GM21529 (cell line): ENCODE measurements at regions not wholly inside any gene's neighbourhood (a gene's known extent, or its start where the extent isn't known, plus 50 kb on each side); places are given as distances from the start of the nearest gene placed in this dataset.

Experiments used
- ATAC-seq: cut with Tn5 transposase; IDR thresholded peaks from one replicate; pipeline ENCODE4 v1.9.1; 2021; ENCODE audit not compliant: unreplicated experiment

DNA sequence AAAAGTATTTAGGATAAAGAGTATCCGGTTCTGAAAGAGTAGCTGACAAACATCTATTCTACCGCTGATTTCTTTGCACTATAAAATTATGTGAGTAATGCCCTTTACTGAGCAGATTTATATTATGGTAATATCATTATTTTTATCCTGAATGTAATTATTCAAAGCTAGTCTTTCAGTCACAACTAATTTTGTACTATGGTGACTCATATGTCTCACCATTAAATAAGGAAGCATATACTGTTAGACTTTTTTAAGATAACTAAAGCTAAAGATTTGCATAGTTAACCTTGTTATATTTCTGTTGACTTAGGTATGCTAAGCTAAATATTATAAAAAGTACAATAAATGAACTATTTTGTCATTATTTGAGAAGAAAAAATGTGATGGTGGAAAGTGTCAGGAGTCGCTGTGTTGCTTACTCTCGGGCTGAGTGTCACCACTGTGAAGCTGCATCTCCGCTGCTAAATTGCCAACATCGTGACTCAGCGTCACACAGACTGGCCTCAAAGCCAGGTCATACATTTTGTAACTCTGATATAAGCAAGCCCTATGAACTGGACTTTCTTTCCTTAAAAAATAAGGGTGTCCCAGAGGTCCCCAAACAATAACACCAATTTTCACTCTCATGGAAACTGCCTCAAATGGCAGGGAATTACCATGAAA, 69.1 kb upstream of the SSTR1 start:
- no peak for ATAC-seq

DNA sequence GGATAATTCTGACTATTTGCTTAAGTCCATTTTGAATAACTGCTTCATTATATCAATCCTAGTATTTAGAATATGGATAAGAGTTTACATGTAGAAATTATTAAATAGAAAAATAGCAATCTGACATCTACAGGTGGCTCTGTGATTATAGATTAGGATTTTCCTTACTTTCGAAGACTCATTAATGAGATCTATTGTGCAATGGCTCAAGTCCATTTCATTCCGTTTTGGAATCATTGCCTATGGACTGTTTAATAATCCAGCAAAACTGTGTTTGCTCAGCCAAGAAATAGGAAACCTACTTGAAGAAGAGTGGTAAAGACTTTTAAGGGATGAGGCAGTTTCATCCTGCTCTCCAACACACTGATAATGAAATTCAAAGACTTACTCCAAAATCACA, 67.8 kb upstream of the SSTR1 start:
- no peak for ATAC-seq

DNA sequence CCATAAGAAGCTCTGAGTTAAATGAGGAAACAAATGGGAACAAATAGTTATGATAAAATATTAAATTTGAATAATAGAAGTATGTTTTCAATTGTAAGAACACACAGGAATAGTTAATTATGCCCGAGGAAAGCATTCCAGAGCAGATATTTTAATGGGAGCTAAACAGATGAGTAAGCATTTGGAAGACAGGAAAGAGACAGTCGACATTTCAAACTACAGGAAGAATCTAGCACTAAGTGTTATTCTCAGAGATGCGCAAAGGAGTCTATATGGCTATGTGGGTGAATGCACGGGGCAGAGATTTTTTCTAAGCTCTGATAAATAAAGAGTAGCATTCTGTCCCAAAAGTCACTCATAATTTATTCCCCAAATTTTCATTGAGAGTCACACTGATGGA, 64.5 kb upstream of the SSTR1 start:
- ATAC-seq, result no peak

DNA sequence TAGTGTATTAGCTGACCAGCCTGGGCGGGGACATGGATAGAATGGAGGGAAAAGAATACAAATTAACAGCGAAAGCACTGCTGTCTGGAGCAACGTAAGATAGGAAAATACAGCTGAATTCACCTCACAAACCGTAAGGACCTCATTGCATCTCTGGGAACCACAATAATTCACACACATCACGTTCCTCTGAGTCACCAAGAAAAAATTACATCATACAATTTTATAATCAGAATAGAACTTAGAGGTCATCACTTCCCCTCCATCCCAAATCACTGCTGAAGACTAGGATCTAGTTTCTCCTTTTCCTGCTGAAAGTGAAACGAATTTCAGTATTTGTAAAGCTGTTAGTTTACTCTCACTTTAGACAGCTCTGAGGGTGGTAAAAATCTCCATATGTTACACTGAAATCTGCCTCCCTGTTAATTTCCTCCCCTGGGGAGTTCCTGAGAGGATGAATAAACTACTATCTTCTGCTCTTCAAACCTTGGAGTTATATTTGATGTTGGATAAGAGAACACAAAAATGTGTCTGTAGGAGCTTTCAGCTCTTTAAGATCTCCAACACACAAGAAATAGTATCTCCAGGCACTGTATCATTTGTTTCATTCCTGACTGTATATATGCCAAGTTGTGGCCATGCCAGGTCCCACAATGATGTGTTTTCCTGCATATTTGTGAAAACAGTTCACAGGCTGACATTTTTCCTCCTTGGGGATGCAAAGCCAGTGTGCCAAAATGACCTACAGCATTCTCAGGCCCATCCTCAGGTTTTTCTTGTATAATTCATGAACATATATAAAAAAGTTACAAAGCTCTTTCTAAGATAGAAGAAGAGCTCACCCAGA, 63.8 kb upstream of the SSTR1 start:
- ATAC-seq, result no peak

DNA sequence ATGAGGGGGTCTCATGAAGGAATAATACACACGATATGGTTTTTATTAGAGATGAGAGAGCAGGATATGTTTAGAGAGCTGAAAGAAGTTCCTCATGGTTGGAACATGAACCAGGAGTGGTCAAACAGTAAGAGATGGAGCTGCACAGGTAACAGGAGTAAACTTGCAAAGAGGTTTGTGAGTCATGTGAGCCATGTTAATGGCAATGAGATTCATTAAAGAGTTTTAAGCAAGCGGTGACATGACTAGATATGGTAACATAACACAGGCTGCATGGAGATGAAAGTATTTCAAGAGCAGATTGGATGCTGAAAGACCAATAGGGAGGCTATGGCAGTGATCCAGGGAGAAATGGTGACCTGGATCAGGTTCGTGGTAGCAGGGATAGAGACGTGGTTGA, 62.6 kb upstream of the SSTR1 start:
- no peak for ATAC-seq

DNA sequence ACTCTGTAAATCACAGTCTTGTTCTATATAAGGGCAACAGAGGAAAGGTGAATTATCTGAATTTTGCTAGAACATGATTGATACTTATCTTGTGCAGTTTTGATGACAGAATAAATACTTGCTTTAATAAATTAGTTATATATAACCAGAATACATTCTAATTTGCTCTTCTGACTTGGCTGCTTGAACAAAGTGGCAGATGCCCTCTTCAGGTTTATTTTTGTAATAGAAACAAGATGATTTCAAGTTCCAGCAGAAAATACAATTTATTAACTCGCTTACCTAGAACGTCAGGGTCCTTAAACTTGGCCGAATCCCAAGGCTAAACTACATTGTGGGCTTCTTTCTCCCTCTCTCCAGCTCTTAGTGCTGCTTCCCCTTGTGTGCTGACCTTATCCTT, 57.6 kb upstream of the SSTR1 start:
- ATAC-seq, result no peak
